GM18868 (cell line): ENCODE measurements at regions not wholly inside any gene's neighbourhood (a gene's known extent, or its start where the extent isn't known, plus 50 kb on each side); places are given as distances from the start of the nearest gene placed in this dataset.
"Not testable (repeated sequence)": the region's sequence is repeated elsewhere in the genome, so short reads cannot be mapped to it uniquely, and the experiment has no call there.

Source experiments
- ATAC-seq: cut with Tn5 transposase; IDR thresholded peaks from one replicate; pipeline ENCODE4 v1.9.1; 2021; ENCODE audit warnings: mild to moderate bottlenecking, moderate library complexity; ENCODE audit not compliant: unreplicated experiment

DNA sequence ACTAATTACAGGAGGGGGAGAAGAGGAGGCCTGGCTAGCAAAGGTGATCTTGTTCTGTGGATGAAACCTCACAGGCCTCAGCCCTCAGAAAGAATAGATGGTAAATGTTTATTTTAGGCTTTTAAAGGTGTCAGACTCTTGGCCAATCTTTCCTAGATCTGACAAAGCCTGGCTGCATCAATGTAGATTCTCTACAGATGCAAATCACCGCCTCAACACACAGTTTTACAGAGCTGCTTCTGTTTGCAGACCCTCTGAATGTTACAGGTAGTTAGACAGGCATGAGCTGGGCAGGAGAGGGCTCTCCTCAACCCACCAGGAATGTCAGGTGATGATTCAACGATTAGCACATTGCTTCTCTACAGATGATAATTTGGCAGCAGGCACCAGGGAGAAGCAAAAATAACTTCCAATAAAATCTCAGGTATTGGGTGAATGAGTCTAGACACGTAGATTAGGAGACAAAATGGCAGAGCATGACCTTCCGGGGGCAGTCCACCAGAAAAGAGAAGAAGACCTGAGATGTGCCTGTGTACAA is 105.4 kb upstream of the VANGL1 start:
- no peak for ATAC-seq

DNA sequence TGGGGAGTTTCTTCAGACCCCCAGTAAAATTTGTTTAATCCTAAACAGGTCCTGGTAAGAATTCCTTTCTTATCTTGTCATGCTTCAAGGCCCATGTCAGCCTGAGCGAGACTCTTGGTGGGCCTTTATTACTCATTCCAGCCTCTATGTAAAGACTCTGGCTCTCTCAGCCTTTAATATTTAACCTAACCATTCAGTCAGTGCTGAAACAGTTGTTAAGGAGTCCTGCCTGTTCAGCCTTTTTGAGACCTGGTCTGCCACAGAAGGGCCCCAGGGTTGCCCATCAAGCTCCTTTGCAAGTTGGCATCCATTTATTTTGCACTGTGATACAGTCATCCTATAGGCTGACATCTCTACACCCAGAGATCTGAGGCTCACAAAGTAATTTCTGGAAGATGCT is 107.7 kb upstream of the VANGL1 start:
- ATAC-seq: no peak

- ATAC-seq: no peak
These were observed 110.0 kb upstream of the VANGL1 start for GRCh38 chr1:115531631-115532264.

DNA sequence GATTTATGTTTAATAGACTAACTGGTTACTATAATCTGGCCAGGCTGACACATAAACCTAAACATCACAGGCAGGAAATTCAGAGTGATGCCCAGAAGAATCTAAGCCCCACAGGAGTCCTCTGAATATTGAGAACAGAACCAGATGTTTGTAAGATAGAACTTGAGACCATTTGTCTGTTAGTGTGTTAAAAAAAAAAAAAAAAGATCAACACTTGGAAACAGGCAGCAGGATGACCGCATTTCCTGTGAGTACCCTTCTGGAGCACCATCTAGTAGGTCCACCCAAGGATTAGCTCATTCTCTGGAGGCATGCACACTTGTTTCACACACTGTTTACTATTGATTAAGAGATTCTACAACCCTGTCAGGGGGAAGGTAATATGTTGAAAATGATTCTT is 111.4 kb upstream of the VANGL1 start:
- ATAC-seq: no peak

- ATAC-seq: no peak
These were observed 112.4 kb upstream of the VANGL1 start for GRCh38 chr1:115529216-115529897.

DNA sequence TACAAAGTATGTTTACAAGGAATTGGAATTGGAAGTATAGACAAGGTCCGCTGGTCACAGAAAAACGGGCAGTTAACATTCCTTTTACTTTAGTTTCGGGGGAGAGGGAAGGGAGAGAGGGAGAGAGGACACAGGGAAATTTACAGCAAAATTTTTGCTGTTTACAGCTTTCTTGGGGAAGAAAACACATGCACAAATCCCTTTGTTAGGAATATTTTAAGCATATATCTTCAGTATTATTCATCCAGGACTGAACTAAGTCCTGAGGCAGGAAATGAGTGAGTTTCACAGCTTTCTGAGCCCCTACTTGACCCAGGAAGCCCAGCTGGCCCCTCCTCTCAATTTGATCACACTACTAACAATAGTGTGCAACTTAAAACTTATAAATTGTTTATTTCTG is 113.4 kb upstream of the VANGL1 start:
- not testable (repeated sequence) for ATAC-seq

GRCh38 chr1:115527746-115528145 is 114.0 kb upstream of the VANGL1 start:
- no peak for ATAC-seq

DNA sequence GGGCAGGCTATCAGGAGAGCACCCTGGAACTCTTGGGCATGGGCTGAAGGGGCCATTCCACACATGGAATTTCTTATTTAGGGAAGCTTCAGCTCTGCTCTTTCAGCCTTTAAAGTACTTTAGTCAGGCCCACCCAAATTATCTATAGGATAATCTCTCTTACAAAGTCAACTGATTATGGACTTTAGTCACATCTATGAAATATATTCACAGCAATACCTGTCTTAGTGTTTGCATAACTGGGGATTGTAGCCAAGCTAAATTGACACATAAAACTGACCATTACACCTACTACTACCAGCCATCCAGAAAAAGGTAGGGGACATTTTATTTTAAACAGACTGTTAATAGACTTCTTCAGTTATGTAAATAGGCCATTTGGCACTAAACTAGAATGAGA is 114.9 kb upstream of the VANGL1 start:
- no peak for ATAC-seq

GRCh38 chr1:115524236-115524635 is 117.5 kb upstream of the VANGL1 start:
- ATAC-seq: no peak

DNA sequence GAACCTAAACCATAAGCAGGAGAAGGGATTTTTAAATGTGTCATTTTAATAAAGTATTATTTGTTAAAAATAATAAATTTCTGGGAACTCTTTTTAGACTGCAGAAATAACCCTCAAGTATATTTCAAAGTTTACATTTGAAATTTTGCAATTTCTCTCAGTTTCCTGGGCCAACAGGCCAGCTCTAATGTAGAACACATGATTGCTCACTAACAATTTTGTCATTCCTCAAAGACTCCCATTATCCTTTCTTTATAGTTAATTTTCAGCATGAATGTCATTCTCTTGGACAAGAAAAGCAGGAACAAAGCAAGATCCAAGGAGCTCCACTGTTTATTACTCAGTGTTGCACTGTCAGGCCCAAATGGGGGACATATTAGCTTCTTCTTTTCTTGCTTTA is 119.4 kb upstream of the VANGL1 start:
- ATAC-seq: no peak

GRCh38 chr1:115515270-115515669 is 126.5 kb upstream of the VANGL1 start:
- ATAC-seq: no peak

GRCh38 chr1:115510226-115510625 is 131.5 kb upstream of the VANGL1 start:
- not testable (repeated sequence) for ATAC-seq

GRCh38 chr1:115507901-115508300 is 133.9 kb upstream of the VANGL1 start:
- ATAC-seq: no peak

GRCh38 chr1:115506924-115507589 is 134.7 kb upstream of the VANGL1 start:
- no peak for ATAC-seq

- ATAC-seq: no peak
These were observed 135.3 kb upstream of the VANGL1 start for GRCh38 chr1:115506518-115506917.

DNA sequence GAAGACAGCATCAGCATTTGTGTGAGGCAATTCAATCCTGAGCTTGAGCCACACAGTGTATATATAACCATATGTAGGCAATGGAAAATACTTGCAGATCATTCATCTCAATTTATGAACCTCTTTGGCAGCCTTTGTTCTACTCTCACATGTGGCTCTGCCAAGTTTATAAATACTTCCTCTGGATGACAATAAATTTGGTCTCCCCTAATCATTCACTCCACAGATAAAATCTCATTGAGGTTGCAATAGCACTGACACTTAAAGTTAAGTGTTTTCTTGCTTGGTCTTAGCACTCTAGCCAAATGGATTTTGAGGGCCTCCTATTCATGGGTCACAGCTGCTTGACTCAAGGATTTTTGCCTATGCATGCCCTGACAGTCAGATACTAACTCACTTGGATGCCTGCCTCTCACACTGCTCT is 136.6 kb upstream of the VANGL1 start:
- ATAC-seq: no peak

DNA sequence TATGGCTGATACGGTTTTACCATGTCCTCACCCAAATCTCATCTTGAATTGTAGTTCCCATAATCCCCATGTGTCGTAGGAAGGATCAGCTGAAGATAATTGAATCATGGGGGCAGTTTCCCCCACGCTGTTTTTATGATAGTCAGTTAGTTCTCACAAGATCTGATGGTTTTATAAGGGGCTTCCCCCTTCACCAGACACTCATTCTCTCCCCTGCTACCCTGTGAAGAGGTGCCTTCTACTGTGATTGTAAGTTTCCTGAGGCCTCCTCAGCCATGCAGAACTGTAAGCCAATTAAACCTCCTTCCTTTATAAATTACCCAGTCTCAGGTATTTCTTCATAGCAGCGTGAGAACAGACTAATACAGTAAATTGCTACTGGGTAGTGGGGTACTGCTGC is 139.6 kb upstream of the VANGL1 start:
- ATAC-seq: not testable (repeated sequence)

DNA sequence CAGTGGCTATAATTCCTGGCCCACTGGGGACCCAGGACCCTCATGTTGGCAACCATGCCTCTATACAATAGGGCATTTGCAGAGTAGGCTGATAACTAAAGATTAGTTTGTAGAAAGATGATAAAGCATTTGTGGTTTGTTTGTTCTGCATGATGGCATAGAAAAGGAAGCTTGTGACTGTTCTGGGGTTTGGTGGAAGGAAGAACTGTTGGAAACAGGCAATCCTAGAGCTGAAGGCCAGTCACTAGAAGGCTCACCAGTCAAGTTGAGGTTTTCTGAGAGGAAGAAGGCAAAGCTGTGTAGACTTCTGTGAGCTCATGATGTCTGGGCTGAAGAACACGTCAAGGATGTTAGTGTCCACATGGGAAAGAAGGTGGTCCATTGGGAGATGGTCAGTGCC is 140.3 kb upstream of the VANGL1 start:
- no peak for ATAC-seq

- no peak for ATAC-seq
These were observed 142.5 kb upstream of the VANGL1 start for GRCh38 chr1:115499253-115499652.

GRCh38 chr1:115496904-115497527 is 144.8 kb upstream of the VANGL1 start:
- ATAC-seq: no peak

GRCh38 chr1:115495625-115496024 is 146.1 kb upstream of the VANGL1 start:
- ATAC-seq: no peak
